K562 (cell line): ENCODE measurements at regions not wholly inside any gene's neighbourhood (a gene's known extent, or its start where the extent isn't known, plus 50 kb on each side); places are given as distances from the start of the nearest gene placed in this dataset.

Source experiments
- MYC ChIP-seq, 2 experiments: fragments of 250-450 bp in 1 of 2; sonication (Bioruptor Pico) in 1 of 2; IDR thresholded peaks; 2 replicates each; pipeline versions ENCODE4 v1.5.1 to v1.6.1; 2012 to 2021; ENCODE audit warnings: low read depth in 2 of 2, borderline replicate concordance in 1 of 2, improper control_type of control experiment in 1 of 2, low read length in 1 of 2, mild to moderate bottlenecking in 1 of 2, moderate library complexity in 1 of 2
- SAP30 ChIP-seq: fragments of 200-600 bp; sonication (generic); IDR thresholded peaks from 2 replicates; pipeline ENCODE4 v1.6.1; 2012; ENCODE audit warnings: borderline replicate concordance, low read depth, mild to moderate bottlenecking, moderate library complexity, low read length, control low read depth, inconsistent platforms; ENCODE audit not compliant: insufficient read depth, poor library complexity, severe bottlenecking
- SMC3 ChIP-seq: conservative IDR thresholded peaks from 2 replicates; pipeline ENCODE4 v1.6.1; 2011; ENCODE audit warnings: low read depth, low read length, improper control_type of control experiment; ENCODE audit not compliant: insufficient read depth
- TF ChIP-seq, protein P1 (sequence below): sonication (generic); formaldehyde crosslinking; IDR thresholded peaks from 2 replicates; pipeline ENCODE4 v1.8.1; 2022; ENCODE audit warnings: missing genetic modification reagents

- TF ChIP-seq SAP30, result no peak
- TF ChIP-seq, protein P1, sequence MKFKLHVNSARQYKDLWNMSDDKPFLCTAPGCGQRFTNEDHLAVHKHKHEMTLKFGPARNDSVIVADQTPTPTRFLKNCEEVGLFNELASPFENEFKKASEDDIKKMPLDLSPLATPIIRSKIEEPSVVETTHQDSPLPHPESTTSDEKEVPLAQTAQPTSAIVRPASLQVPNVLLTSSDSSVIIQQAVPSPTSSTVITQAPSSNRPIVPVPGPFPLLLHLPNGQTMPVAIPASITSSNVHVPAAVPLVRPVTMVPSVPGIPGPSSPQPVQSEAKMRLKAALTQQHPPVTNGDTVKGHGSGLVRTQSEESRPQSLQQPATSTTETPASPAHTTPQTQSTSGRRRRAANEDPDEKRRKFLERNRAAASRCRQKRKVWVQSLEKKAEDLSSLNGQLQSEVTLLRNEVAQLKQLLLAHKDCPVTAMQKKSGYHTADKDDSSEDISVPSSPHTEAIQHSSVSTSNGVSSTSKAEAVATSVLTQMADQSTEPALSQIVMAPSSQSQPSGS, result no peak
- TF ChIP-seq SMC3, result no peak
- no peak for TF ChIP-seq MYC (IDR thresholded peaks at IDR 0.05; ENCODE audit: low read depth, low read length)
- no peak for TF ChIP-seq MYC (CRISPR knock-in tag; IDR thresholded peaks at IDR 0.05; ENCODE audit: borderline replicate concordance, low read depth)
These were observed 75.0 kb upstream of the DUSP10 start for GRCh38 chr1:221816899-221817298.
